CD4-positive, alpha-beta T cell treated with Interleukin-12 subunit alpha and Interleukin-12 subunit beta, for 1 hour (primary cell): ENCODE measurements at regions not wholly inside any gene's neighbourhood (a gene's known extent, or its start where the extent isn't known, plus 50 kb on each side); places are given as distances from the start of the nearest gene placed in this dataset.

Experiments used
- DNase-seq: peaks from one replicate; pipeline ENCODE4 v3.0.0-alpha.2; 2020

GRCh38 chr20:57890202-57890800 lies 180.5 kb upstream of the PMEPA1 start:
- no peak for DNase-seq

DNA sequence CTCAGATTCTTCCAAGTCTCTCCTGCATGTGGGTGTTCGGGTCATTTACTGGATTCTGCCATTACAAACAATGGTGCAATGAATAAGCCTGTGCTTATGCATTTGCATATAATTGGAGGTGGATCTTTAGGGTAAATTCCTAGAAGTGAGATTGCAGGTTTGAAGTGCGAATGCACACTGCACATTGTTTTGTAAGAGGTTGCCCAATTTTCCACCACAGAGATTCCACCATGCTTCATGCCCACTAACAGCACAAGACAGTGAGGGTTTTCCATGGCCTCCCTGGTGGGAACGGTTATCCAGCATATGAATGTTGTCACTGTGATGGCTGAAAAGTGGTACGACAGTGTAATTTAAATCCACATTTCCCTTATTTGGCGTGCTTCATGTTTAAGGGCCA lies 178.8 kb upstream of the PMEPA1 start:
- no peak for DNase-seq

- no peak for DNase-seq
These were observed 175.1 kb upstream of the PMEPA1 start for GRCh38 chr20:57884956-57885355.

- DNase-seq = no peak
These were observed 173.9 kb upstream of the PMEPA1 start for GRCh38 chr20:57883761-57884160.

GRCh38 chr20:57883224-57883623 lies 173.4 kb upstream of the PMEPA1 start:
- no peak for DNase-seq

DNA sequence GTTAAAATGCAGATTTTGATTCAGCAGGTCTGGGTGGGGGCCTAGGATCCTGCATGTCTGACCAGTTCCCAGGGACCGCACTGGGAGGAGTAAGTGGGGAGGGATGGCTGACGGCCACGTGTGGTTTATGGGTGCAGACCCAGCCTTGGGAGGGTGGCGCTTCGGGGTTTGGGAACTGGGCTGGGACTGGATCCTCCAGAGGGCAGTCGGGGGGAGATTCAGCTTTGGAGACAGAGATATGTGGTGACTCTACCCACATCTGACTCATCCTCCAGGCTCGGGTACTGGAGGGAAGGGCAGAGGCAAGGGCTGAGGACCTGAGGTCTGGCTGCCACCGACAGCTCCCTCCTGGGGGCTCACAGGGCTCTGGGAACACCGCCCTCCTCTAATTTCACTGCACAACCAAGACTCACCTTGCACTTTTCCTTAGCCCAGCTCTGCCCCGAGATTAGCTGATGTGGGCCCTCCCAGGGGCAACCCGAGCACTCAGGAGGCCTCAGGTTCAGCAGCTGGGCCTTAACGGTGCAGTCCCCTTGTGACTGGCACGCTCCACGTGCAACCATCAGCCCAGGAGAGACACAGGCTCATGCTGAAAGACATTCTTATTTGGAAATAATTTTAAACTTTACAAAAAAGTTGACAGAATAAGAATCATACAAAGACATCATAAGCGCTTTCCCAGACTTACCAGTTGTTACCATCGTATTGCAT lies 172.8 kb upstream of the PMEPA1 start:
- no peak for DNase-seq

DNA sequence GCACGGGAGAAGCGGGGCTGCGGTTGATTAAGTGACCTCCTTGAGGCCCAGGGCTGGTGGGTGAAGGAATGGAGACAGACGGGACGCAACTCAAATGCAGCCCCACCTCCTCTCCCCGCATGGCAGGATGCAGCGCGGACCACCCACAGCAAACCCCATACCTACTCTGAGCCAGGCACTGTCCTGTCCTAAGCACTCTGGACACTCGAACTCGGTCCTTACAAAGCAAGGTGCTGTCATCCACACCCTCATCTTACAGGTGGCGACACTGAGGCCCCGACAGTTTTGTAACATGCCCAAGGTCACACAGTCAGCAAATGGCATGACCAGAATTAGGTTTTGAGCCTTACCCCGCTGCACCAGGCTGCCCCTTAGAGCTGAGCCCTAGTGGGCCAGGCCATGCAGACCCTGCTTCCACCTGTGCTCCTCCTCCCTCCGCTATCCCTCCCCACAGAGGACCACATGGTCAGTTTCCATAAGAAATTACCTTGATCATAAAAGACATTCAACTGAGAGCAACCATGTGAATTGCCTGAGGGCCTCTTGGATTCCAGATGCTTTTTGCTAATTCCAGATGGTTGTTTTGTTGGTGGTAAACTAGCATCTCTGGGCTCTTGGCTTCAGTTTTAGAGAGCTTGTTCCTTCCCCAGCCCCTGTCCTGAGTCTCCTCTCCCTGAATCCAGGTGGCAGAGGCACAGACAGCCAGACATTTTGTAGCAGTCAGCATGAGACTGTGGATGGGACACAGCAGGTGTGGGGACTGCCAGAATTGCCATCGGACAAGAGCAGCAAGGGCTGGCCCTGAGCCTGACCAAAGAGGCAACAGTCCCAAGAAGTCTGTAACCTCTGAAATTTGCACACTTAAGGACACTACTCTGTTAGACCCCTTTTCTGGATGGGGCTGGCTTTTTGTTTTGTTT lies 171.9 kb upstream of the PMEPA1 start:
- DNase-seq = no peak

GRCh38 chr20:57880571-57880892 lies 170.7 kb upstream of the PMEPA1 start:
- no peak for DNase-seq

- DNase-seq = no peak
These were observed 170.2 kb upstream of the PMEPA1 start for GRCh38 chr20:57879779-57880570.

DNA sequence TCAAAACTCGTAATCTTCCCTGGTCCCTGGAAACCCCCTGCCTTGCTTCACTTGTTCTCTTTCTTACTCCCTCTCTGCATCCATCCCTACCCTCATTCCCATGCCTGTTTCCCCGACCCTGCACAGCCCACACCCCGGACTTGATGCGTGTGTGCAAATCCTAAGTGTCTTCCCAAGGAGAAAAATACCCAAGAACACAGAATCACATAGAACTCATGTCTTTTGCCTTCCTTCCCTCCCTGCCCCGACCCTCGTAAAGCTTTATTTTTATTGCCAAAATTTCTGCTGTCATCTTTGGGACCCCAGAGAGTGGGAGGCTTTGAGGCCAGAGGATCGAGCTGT lies 169.6 kb upstream of the PMEPA1 start:
- no peak for DNase-seq

- DNase-seq = no peak
These were observed 169.1 kb upstream of the PMEPA1 start for GRCh38 chr20:57878786-57879424.

DNA sequence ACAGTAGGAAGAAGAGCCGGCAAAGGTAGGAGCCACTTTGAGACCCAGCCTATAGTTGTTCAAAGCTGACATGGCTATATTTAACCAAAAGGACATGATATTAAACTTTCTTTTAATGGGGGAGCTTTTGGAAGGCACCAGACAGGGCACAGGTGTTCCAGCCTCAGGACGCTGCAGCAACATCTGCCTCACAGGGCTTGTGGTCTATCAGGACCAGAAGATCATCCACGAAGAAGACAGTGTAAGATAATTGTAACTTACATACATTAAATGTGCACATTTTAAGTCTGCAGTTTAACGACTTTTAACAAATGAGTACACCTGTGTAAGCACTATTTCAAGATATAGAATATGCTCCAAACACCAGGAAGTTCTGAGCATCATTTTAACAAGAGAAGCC lies 168.2 kb upstream of the PMEPA1 start:
- no peak for DNase-seq

GRCh38 chr20:57877131-57877824 lies 167.5 kb upstream of the PMEPA1 start:
- no peak for DNase-seq

GRCh38 chr20:57876163-57876562 lies 166.3 kb upstream of the PMEPA1 start:
- DNase-seq = no peak

- no peak for DNase-seq
These were observed 164.3 kb upstream of the PMEPA1 start for GRCh38 chr20:57874141-57874540.

GRCh38 chr20:57872816-57873409 lies 163.1 kb upstream of the PMEPA1 start:
- no peak for DNase-seq

GRCh38 chr20:57871237-57871632 lies 161.4 kb upstream of the PMEPA1 start:
- DNase-seq = no peak

DNA sequence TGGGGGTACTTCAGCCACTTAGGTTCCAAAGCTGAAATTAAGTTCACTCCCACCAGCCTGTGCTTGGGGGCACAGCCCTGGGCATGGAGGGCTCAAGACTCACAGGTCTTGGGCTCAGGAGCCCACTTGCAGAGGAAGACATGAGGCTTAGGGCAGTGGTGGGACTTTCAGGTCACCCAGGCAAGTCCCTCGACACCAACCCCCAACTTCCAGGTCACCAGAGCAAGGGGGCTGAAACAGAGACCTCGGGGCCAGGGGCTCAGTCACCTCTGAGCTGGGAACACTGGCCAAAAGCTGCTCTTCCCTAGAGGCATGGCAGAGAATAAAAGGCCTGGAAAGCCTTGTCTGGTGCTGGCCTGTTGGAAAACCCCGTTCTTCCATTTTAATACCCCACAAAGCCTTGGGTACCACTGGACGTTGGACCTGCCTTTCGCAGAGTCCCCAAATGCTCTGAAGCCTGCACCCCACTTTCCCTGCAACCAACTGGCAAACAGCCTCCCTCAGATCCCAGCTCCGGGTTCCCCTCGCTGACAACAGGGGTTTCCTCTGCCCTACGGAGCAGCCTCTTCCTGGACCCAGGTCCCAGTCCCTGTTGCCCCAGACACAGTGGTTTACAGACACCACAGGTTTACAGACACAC lies 160.9 kb upstream of the PMEPA1 start:
- DNase-seq = no peak

DNA sequence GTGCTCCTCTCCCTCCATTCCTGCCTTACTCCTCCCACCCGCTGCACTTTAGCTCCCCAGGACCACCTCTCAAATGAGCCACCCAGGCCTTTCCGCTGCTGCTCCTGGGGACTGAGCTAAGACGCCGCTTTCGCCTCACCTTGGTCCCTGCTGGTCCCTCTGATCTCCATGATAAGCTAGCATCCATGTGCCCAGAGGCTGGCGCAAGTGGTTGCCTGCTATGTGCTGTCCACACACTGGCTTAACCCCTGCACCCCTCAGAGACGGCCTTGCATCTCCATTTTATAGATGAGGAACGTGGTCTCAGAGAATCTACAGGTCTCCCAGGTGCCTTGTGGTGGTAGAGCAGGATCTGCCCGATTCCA lies 160.1 kb upstream of the PMEPA1 start:
- no peak for DNase-seq

DNA sequence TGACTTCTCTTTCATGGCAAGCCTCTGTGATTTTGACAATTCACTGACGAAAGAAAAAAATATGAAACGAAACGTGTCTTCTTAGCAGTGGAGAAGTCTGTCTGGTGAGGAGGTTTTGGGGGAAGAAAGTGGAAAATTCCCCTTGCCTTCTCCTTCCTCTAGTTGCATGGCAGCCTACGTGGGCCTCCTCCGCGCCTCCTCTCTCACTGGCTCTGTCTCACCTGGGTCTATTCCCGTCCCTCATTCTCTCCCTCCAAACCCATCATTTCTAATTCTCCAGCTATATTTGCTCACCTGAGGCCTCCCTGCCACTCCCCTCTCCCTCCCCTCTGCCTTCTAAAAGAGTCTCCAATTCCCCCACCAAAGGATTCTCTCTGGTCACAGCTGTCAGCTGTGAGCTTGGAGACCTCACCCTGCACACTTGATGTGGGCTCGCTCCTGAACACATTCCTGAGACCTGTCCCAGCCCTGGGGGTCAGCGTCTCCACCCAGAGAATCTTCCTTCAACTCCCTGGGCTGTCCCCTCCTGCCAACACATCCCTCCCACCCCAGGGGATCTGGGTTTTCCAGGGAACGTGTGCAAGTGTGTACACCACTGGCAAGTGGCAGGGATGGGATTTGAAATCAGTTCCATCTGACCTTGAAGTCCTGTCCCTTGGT lies 159.6 kb upstream of the PMEPA1 start:
- DNase-seq = no peak

GRCh38 chr20:57868310-57868709 lies 158.5 kb upstream of the PMEPA1 start:
- DNase-seq = no peak
